Small intestine (tissue), 7 donors: ENCODE measurements at regions not wholly inside any gene's neighbourhood (a gene's known extent, or its start where the extent isn't known, plus 50 kb on each side); places are given as distances from the start of the nearest gene placed in this dataset.

ENCODE experiments used
- DNase-seq, 2 donors: peaks; one replicate each; pipeline versions ENCODE4 v3.0.0 to v3.0.0-alpha.2; 2013
- FAIRE-seq: peaks from 2 replicates; lab custom pipeline; 2012; peaks lifted over from hg19 to GRCh38; lab: Jason Lieb, UNC
- H3K27ac ChIP-seq, 3 donors: one replicate each; pipeline ENCODE4 v1.5.1; 2013; ENCODE audit warnings: low read length in 2 of 3, mild to moderate bottlenecking in 2 of 3, control low read depth in 1 of 3, inconsistent platforms in 1 of 3, low read depth in 1 of 3, moderate library complexity in 1 of 3
- H3K27me3 ChIP-seq, 3 donors: one replicate each; pipeline ENCODE4 v1.6.1; 2013; ENCODE audit warnings: low read length in 3 of 3, inconsistent platforms in 1 of 3; ENCODE audit not compliant: control insufficient read depth in 3 of 3, insufficient read depth in 3 of 3
- H3K36me3 ChIP-seq, 3 donors: one replicate each; pipeline ENCODE4 v1.6.1; 2013; ENCODE audit warnings: low read length in 3 of 3, inconsistent platforms in 1 of 3, low read depth in 1 of 3, mild to moderate bottlenecking in 1 of 3, moderate library complexity in 1 of 3; ENCODE audit not compliant: control insufficient read depth in 3 of 3, insufficient read depth in 2 of 3
- H3K4me1 ChIP-seq, 3 donors: one replicate each; pipeline ENCODE4 v1.6.1; 2013; ENCODE audit warnings: low read length in 2 of 3, inconsistent platforms in 1 of 3, low read depth in 1 of 3, mild to moderate bottlenecking in 1 of 3, moderate library complexity in 1 of 3; ENCODE audit not compliant: control insufficient read depth in 3 of 3, insufficient read depth in 2 of 3
- H3K4me3 ChIP-seq, 3 donors: one replicate each; pipeline ENCODE4 v1.5.1; 2013; ENCODE audit warnings: low read length in 3 of 3, control low read depth in 1 of 3, inconsistent platforms in 1 of 3, low read depth in 1 of 3, mild to moderate bottlenecking in 1 of 3, moderate library complexity in 1 of 3
- H3K9me3 ChIP-seq, 2 donors: one replicate each; pipeline ENCODE4 v1.6.1; 2013; ENCODE audit warnings: low read depth in 1 of 2, low read length in 1 of 2; ENCODE audit not compliant: control insufficient read depth in 2 of 2, insufficient read depth in 1 of 2
- WGBS, 3 donors: extraction: QIAGEN DNeasy Blood & Tissue Kit; methylation state at CpG; one replicate each; pipeline ENCODE4 v1.1.7; 2013; 5-methylcytosine and 5-hydroxymethylcytosine counted together
- donor health status: healthy with polysubstance abuse.
- donor health status: control.
- donor health status: control.
- donor health status: Bipolar disorder and iron deficiency.
- donor health status: healthy.

- 25 to 26% (median 26%) methylated on average over 30 to 31 of the region's 31 CpGs for WGBS, 3 donors
- no peaks in the 10 kb centered on the region for H3K36me3 ChIP-seq
- DNase-seq (no peak), FAIRE-seq (no peak)
- no peaks in the 10 kb centered on the region for H3K9me3 ChIP-seq
- no peak overlapping the region for H3K4me3 ChIP-seq
- peaks cover 0 to 6% (median 0%) of the 10 kb centered on the region in 3 donors for H3K4me1 ChIP-seq
- H3K27ac ChIP-seq, result no peak overlapping the region
- H3K27me3 ChIP-seq, result peaks cover 0 to 46% (median 11%) of the 10 kb centered on the region in 3 donors
Observed at GRCh38 chr12:132400011-132400641, 70.7 kb upstream of the GALNT9 start.

DNA sequence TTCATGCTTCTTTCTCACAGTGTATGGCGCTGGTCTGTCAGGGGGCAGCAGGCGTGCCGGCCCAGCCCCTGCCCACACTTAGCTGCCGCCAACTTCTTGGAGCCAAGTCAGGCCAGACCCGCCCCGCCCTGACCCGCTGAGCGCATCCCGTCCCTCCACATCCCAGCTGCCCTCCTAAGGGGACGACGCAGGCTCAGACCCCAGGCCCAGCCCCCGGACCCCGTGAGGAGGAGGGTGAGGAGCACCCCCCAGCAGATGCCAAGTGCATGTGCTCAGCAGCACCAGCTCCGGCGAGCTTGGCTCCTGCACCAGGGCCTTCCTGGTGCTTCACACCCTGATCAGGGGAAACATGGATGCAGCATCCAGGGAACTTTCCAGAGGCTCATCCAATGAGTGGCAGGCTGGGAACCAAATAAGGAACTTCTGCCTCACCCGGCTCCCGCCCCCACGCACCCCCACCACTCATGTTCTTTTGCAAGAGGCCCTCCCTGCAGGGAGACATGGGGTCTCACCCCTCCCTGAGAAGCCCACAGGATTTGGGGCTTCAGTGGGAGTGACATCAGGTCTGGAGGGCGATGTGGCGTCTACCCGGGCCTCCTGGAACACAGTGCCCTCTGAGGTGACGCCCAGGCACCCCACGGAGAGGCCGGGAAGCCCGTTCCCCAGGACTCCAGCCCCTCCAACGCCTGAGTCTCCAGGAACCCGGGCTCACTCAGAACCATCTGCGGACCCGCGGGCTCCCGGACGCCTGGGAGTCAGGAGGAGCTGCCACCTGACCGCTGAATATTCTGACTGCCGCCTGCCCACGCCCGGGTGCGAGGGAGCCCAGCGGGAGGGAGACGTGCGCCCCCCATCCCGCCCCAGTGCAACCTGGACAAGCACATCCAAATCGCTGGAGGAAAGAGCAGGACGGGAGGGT is 70.0 kb upstream of the GALNT9 start:
- H3K27ac ChIP-seq, result no peak overlapping the region
- FAIRE-seq, result no peak
- H3K36me3 ChIP-seq, result no peaks in the 10 kb centered on the region
- H3K4me3 ChIP-seq, result no peak overlapping the region
- H3K27me3 ChIP-seq, result peaks cover 0 to 45% (median 11%) of the 10 kb centered on the region in 3 donors
- H3K9me3 ChIP-seq, result no peaks in the 10 kb centered on the region
- H3K4me1 ChIP-seq, result peaks cover 0 to 6% (median 0%) of the 10 kb centered on the region in 3 donors
- no peak for DNase-seq
- 71 to 84% (median 77%) methylated on average over 39 to 43 of the region's 43 CpGs for WGBS, 3 donors

- no peak for FAIRE-seq
- H3K27me3 ChIP-seq, result peaks cover 0 to 44% (median 11%) of the 10 kb centered on the region in 3 donors
Observed at GRCh38 chr12:132398386-132398991, 69.1 kb upstream of the GALNT9 start.

DNA sequence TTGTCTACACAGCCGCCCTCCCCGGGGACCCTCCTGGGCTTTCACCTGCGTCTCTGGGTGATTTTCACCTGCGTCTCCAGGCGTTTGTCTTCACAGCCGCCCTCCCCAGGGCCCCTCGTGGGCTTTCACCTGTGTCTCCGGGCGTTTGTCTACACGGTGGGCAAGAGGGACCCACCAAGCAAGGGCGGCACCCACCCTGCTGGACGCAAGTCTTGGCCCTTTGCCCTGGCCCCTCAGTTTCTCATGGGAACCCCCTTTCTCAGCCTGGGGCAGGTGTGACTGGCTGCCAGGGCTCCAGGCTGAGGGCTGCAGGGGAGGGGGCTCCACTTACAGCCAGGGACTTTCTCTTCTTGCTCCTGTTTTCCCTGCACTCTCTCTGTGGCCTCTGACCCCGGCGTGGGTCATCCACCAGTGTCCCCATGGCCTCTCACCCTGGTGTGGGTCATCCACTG is 68.6 kb upstream of the GALNT9 start:
- no peak for DNase-seq
- H3K4me1 ChIP-seq, result peaks cover 0 to 6% (median 0%) of the 10 kb centered on the region in 3 donors
- H3K27me3 ChIP-seq, result peaks cover 0 to 48% (median 11%) of the 10 kb centered on the region in 3 donors
- no peak overlapping the region for H3K4me3 ChIP-seq
- no peaks in the 10 kb centered on the region for H3K36me3 ChIP-seq
- no peak for FAIRE-seq
- H3K27ac ChIP-seq, result no peak overlapping the region
- WGBS, 3 donors, result 14 to 61% (median 29%) methylated on average over 12 to 14 of the region's 14 CpGs
- H3K9me3 ChIP-seq, result no peaks in the 10 kb centered on the region

More at GRCh38 chr12:132398386-132398991, 69.1 kb upstream of the GALNT9 start:
- no peaks in the 10 kb centered on the region for H3K9me3 ChIP-seq
- H3K4me3 ChIP-seq, result no peak overlapping the region
- peaks cover 0 to 6% (median 0%) of the 10 kb centered on the region in 3 donors for H3K4me1 ChIP-seq
- 33 to 75% (median 43%) methylated on average over 24 of the region's 24 CpGs for WGBS, 3 donors
- no peaks in the 10 kb centered on the region for H3K36me3 ChIP-seq
- H3K27ac ChIP-seq, result no peak overlapping the region
- DNase-seq, result no peak

DNA sequence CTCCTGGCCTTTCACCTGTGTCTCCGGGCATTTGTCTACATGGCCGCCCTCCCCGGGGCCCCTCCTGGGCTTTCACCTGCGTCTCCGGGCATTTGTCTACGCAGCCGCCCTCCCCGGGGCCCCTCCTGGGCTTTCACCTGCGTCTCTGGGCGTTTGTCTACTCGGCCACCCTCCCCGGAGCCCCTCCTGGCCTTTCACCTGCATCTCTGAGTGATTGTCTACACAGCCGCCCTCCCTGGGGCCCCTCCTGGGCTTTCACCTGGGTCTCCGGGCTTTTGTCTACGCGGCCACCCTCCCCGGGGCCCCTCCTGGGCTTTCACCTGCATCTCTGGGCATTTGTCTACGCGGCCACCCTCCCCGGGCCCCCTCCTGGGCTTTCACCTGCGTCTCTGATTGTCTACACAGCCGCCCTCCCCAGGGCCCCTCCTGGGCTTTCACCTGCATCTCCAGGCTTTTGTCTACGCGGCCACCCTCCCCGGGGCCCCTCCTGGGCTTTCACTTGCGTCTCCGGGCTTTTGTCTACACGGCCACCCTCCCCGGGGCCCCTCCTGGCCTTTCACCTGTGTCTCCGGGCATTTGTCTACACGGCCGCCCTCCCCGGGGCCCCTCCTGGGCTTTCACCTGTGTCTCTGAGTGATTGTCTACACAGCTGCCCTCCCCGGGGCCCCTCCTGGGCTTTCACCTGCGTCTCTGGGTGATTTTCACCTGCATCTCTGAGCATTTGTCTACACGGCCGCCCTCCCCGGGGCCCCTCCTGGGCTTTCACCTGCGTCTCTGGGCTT is 68.0 kb upstream of the GALNT9 start:
- Histone ChIP-seq H3K36me3 (no peaks in the 10 kb centered on the region), H3K4me3 (no peak overlapping the region), H3K4me1 (peaks cover 0 to 6% (median 0%) of the 10 kb centered on the region in 3 donors), H3K27ac (no peak overlapping the region), H3K27me3 (peaks cover 0 to 46% (median 11%) of the 10 kb centered on the region in 3 donors), H3K9me3 (no peaks in the 10 kb centered on the region)
- FAIRE-seq, result no peak
- DNase-seq, result peak in 1 of 2 donors; percentile 24
- WGBS, 3 donors, result 7 to 38% (median 16%) methylated on average over 39 of the region's 39 CpGs

- H3K4me1 ChIP-seq, result peaks cover 0 to 6% (median 0%) of the 10 kb centered on the region in 3 donors
- no peaks in the 10 kb centered on the region for H3K36me3 ChIP-seq
- H3K9me3 ChIP-seq, result no peaks in the 10 kb centered on the region
- DNase-seq (no peak), FAIRE-seq (no peak)
- no peak overlapping the region for H3K27ac ChIP-seq
- no peak overlapping the region for H3K4me3 ChIP-seq
- WGBS, 3 donors, result 72 to 84% (median 81%) methylated on average over 16 of the region's 16 CpGs
- peaks cover 0 to 45% (median 11%) of the 10 kb centered on the region in 3 donors for H3K27me3 ChIP-seq
Observed at GRCh38 chr12:132396657-132397056, 67.3 kb upstream of the GALNT9 start.

- peaks cover 0 to 43% (median 11%) of the 10 kb centered on the region in 3 donors for H3K27me3 ChIP-seq
- H3K4me1 ChIP-seq, result peaks cover 0 to 6% (median 0%) of the 10 kb centered on the region in 3 donors
- H3K4me3 ChIP-seq, result no peak overlapping the region
- no peak for DNase-seq
- H3K9me3 ChIP-seq, result no peaks in the 10 kb centered on the region
- WGBS, 3 donors, result 73 to 86% (median 81%) methylated on average over 24 of the region's 24 CpGs
- no peaks in the 10 kb centered on the region for H3K36me3 ChIP-seq
- H3K27ac ChIP-seq, result no peak overlapping the region
- no peak for FAIRE-seq
Observed at GRCh38 chr12:132395908-132396305, 66.5 kb upstream of the GALNT9 start.
